Mesothelial cell of epicardium (in vitro differentiated cells): ENCODE measurements at regions not wholly inside any gene's neighbourhood (a gene's known extent, or its start where the extent isn't known, plus 50 kb on each side); places are given as distances from the start of the nearest gene placed in this dataset.
"Not testable (repeated sequence)": the region's sequence is repeated elsewhere in the genome, so short reads cannot be mapped to it uniquely, and the experiment has no call there.

ENCODE experiments used
- DNase-seq, 2 experiments: peaks; one replicate each; pipeline ENCODE4 v3.0.0; 2021; ENCODE audit warnings: low spot score in 2 of 2; ENCODE audit not compliant: unreplicated experiment in 2 of 2
- H3K27ac Mint-ChIP-seq: 2 replicates; pipeline ENCODE4 v1.8.0; 2021; ENCODE audit warnings: mixed read lengths
- H3K27me3 Mint-ChIP-seq: 2 replicates; pipeline ENCODE4 v1.8.0; 2021; ENCODE audit warnings: low read depth, mixed read lengths
- H3K36me3 Mint-ChIP-seq: 2 replicates; pipeline ENCODE4 v1.8.0; 2021; ENCODE audit warnings: mixed read lengths
- H3K4me1 Mint-ChIP-seq: 2 replicates; pipeline ENCODE4 v1.8.0; 2021; ENCODE audit warnings: mixed read lengths
- H3K4me3 Mint-ChIP-seq: 2 replicates; pipeline ENCODE4 v1.8.0; 2021; ENCODE audit warnings: mild to moderate bottlenecking, moderate library complexity, mixed read lengths
- H3K9me3 Mint-ChIP-seq: 2 replicates; pipeline ENCODE4 v1.8.0; 2021; ENCODE audit warnings: mixed read lengths
- CTCF ChIP-seq: fragments of 200-600 bp; sonication (generic); IDR thresholded peaks from one replicate; pipeline ENCODE4 v1.5.0; 2021; ENCODE audit warnings: antibody characterized with exemption; ENCODE audit not compliant: unreplicated experiment

- H3K27ac Mint-ChIP-seq: no peak overlapping the region
- DNase-seq: no peak
- peaks cover 3% of the 10 kb centered on the region for H3K4me1 Mint-ChIP-seq
- TF ChIP-seq CTCF: no peak
- no peaks in the 10 kb centered on the region for H3K36me3 Mint-ChIP-seq
- H3K4me3 Mint-ChIP-seq: no peak overlapping the region
- peaks cover 16% of the 10 kb centered on the region for H3K9me3 Mint-ChIP-seq
- no peaks in the 10 kb centered on the region for H3K27me3 Mint-ChIP-seq
These were observed 152.6 kb upstream of the FSHR start for GRCh38 chr2:49306925-49307324.

GRCh38 chr2:49298693-49299092 lies 144.4 kb upstream of the FSHR start:
- not testable (repeated sequence) for H3K27me3 Mint-ChIP-seq, DNase-seq, H3K27ac Mint-ChIP-seq, H3K36me3 Mint-ChIP-seq, H3K4me3 Mint-ChIP-seq, H3K4me1 Mint-ChIP-seq
- peaks cover 25% of the 10 kb centered on the region for H3K9me3 Mint-ChIP-seq

GRCh38 chr2:49298230-49298629 lies 143.9 kb upstream of the FSHR start:
- H3K27me3 Mint-ChIP-seq: no peaks in the 10 kb centered on the region
- no peak for TF ChIP-seq CTCF
- H3K4me1 Mint-ChIP-seq: no peaks in the 10 kb centered on the region
- no peak overlapping the region for H3K4me3 Mint-ChIP-seq
- no peaks in the 10 kb centered on the region for H3K36me3 Mint-ChIP-seq
- DNase-seq: no peak
- peaks cover 25% of the 10 kb centered on the region for H3K9me3 Mint-ChIP-seq
- no peak overlapping the region for H3K27ac Mint-ChIP-seq

- Mint-ChIP-seq H3K4me3 (no peak overlapping the region), H3K27me3 (no peaks in the 10 kb centered on the region), H3K36me3 (no peaks in the 10 kb centered on the region), H3K27ac (no peak overlapping the region), H3K9me3 (peaks cover 22% of the 10 kb centered on the region), H3K4me1 (no peaks in the 10 kb centered on the region)
- TF ChIP-seq CTCF: no peak
- DNase-seq: no peak
These were observed 142.0 kb upstream of the FSHR start for GRCh38 chr2:49296107-49296867.

GRCh38 chr2:49294225-49294624 lies 139.9 kb upstream of the FSHR start:
- Mint-ChIP-seq H3K36me3 (no peaks in the 10 kb centered on the region), H3K4me1 (no peaks in the 10 kb centered on the region), H3K27ac (no peak overlapping the region), H3K27me3 (no peaks in the 10 kb centered on the region), H3K4me3 (no peak overlapping the region), H3K9me3 (peaks cover 7% of the 10 kb centered on the region)
- no peak for TF ChIP-seq CTCF
- no peak for DNase-seq

GRCh38 chr2:49291619-49292018 lies 137.3 kb upstream of the FSHR start:
- Mint-ChIP-seq H3K4me3 (no peak overlapping the region), H3K9me3 (peaks cover 7% of the 10 kb centered on the region), H3K4me1 (no peaks in the 10 kb centered on the region), H3K27me3 (no peaks in the 10 kb centered on the region), H3K27ac (no peak overlapping the region), H3K36me3 (no peaks in the 10 kb centered on the region)
- no peak for TF ChIP-seq CTCF
- no peak for DNase-seq
